Panc1 (cell line): ENCODE measurements at regions not wholly inside any gene's neighbourhood (a gene's known extent, or its start where the extent isn't known, plus 50 kb on each side); places are given as distances from the start of the nearest gene placed in this dataset.

Experiments
- ATAC-seq: fragments of 200-7000 bp; cut with Tn5 transposase; 2 replicates; pipeline ENCODE4 v1.9.1; 2020; ENCODE audit warnings: mild to moderate bottlenecking, moderate library complexity
- BruUV-seq: library from RNA; stranded (reverse); fragments of 400-500 nt; replicated peaks from 2 replicates; lab custom pipeline; 2021; lab: Mats Ljungman, UMichigan
- CTCF ChIA-PET: fragments of 300-600 bp; sonication (Branson Sonifier 250); formaldehyde crosslinking; loops from one replicate; lab custom pipeline; 2022; ENCODE audit warnings: antibody characterized with exemption; lab: Charles Lee
- POLR2A ChIA-PET: fragments of 300-600 bp; sonication (Branson Sonifier 250); formaldehyde crosslinking; loops from one replicate; lab custom pipeline; 2022; ENCODE audit warnings: antibody characterized with exemption; lab: Charles Lee
- DNase-seq: peaks from one replicate; pipeline ENCODE4 v3.0.0-alpha.2; 2010; ENCODE audit warnings: low read depth, low spot score
- H3K27ac ChIP-seq: 2 replicates; pipeline ENCODE4 v1.5.1; 2011; ENCODE audit warnings: mild to moderate bottlenecking, low read length, inconsistent platforms
- H3K27me3 ChIP-seq: fragments of 200-500 bp; sonication (Bioruptor generic); 2 replicates; pipeline ENCODE4 v1.6.0; 2014; ENCODE audit warnings: low read length, inconsistent platforms; ENCODE audit not compliant: control insufficient read depth, insufficient read depth
- H3K36me3 ChIP-seq: fragments of 200-500 bp; sonication (Bioruptor generic); 2 replicates; pipeline ENCODE4 v1.5.1; 2014; ENCODE audit warnings: inconsistent platforms, mild to moderate bottlenecking, low read length, moderate library complexity; ENCODE audit not compliant: control insufficient read depth, insufficient read depth
- H3K4me1 ChIP-seq: 2 replicates; pipeline ENCODE4 v1.5.1; 2011; ENCODE audit warnings: inconsistent platforms, mild to moderate bottlenecking, low read length, moderate library complexity; ENCODE audit not compliant: control insufficient read depth, insufficient read depth
- H3K4me3 ChIP-seq, 2 experiments: 2 replicates each; pipeline ENCODE4 v1.5.1; 2011 to 2012; ENCODE audit warnings: low read depth in 2 of 2, low read length in 2 of 2, mild to moderate bottlenecking in 2 of 2, inconsistent platforms in 1 of 2, moderate library complexity in 1 of 2
- H3K9me3 ChIP-seq: fragments of 200-500 bp; sonication (Bioruptor generic); 2 replicates; pipeline ENCODE4 v1.5.1; 2014; ENCODE audit warnings: low read depth, mild to moderate bottlenecking, inconsistent platforms, low read length, moderate library complexity; ENCODE audit not compliant: control insufficient read depth, insufficient read depth
- POLR2AphosphoS5 ChIP-seq: IDR thresholded peaks from 2 replicates; pipeline ENCODE4 v1.6.1; 2012; ENCODE audit warnings: mild to moderate bottlenecking, low read depth, low read length, moderate library complexity
- SIN3A ChIP-seq: IDR thresholded peaks from 2 replicates; pipeline ENCODE4 v1.6.1; 2012; ENCODE audit warnings: low read depth, mild to moderate bottlenecking, low read length, moderate library complexity, borderline replicate concordance; ENCODE audit not compliant: insufficient read depth
- TCF7L2 ChIP-seq: IDR thresholded peaks from 2 replicates; pipeline ENCODE4 v1.6.1; 2011; ENCODE audit warnings: mild to moderate bottlenecking, low read depth, low read length, inconsistent platforms
- in situ Hi-C: cut with HindIII; loops from 2 replicates; pipeline ENCODE4 v1.10.0; 2016; ENCODE audit warnings: low sequenced_read_pairs, low pct_unique_long_range_greater_than_20kb
- intact Hi-C: fragments of 100-400 bp; cut with micrococcal nuclease; formaldehyde crosslinking; loops from one replicate; pipeline ENCODE4 v1.10.0; 2022; ENCODE audit not compliant: unreplicated experiment
- TF ChIP-seq, protein P1 (sequence below): fragments of 450-650 bp; IDR thresholded peaks from 2 replicates; pipeline ENCODE4 v1.5.1; 2017; ENCODE audit warnings: mild to moderate bottlenecking
- TF ChIP-seq, protein P2 (sequence below), 2 experiments: IDR thresholded peaks; 2 replicates each; pipeline ENCODE4 v1.6.1; 2011 to 2012; ENCODE audit warnings: low read depth in 2 of 2, control low read depth in 1 of 2, low read length in 1 of 2, mild to moderate bottlenecking in 1 of 2, moderate library complexity in 1 of 2; ENCODE audit not compliant: insufficient read depth in 1 of 2

DNA sequence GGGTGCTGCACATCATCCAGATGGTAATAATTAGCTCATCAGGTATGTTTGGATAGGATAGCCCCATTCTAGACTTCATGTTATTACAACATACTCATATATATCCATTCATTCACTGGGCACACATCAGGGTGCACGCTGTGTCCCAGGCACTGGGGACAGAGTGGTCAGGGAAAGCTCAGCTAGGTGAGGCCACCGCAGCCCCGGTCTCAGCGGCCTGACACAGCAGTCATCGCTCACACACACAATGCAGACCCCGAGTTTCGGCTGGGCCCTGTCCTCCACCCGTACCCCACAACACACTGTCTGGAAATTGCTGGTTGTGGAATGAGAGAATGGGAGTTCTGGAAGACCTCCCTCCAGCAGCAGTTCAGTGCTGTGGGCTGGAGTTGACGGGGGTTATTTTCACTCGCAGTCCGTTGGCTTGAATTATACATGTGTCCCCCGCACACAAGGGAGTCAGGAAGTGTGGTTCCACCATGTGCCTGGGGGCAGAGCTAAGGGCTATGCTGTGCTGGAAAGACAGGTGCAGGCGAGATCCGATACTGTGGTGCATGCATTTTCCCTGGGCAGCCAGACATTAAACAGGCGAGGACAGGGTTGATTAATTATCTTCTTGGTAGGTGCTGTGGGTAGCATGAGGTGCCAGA, 257.6 kb downstream of the TEX29 start:
- intact Hi-C loops = no loop called here
- no peak for DNase-seq
- in situ Hi-C loops = no loop called here
- no TSS peak for BruUV-seq
- ATAC-seq = no peak
- Histone ChIP-seq H3K27me3 (no peaks in the 10 kb centered on the region), H3K9me3 (no peaks in the 10 kb centered on the region; the same call in 1 of the 2 replicates), H3K36me3 (no peaks in the 10 kb centered on the region), H3K4me1 (no peaks in the 10 kb centered on the region), H3K4me3 (no peak overlapping the region), H3K27ac (no peak overlapping the region)
- ChIA-PET CTCF (no interaction called here), POLR2A (no interaction called here)
- TF ChIP-seq POLR2AphosphoS5 (no peak), TCF7L2 (no peak), SIN3A (no peak)
- TF ChIP-seq, protein P1, sequence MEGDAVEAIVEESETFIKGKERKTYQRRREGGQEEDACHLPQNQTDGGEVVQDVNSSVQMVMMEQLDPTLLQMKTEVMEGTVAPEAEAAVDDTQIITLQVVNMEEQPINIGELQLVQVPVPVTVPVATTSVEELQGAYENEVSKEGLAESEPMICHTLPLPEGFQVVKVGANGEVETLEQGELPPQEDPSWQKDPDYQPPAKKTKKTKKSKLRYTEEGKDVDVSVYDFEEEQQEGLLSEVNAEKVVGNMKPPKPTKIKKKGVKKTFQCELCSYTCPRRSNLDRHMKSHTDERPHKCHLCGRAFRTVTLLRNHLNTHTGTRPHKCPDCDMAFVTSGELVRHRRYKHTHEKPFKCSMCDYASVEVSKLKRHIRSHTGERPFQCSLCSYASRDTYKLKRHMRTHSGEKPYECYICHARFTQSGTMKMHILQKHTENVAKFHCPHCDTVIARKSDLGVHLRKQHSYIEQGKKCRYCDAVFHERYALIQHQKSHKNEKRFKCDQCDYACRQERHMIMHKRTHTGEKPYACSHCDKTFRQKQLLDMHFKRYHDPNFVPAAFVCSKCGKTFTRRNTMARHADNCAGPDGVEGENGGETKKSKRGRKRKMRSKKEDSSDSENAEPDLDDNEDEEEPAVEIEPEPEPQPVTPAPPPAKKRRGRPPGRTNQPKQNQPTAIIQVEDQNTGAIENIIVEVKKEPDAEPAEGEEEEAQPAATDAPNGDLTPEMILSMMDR = no peak
- TF ChIP-seq, protein P2, sequence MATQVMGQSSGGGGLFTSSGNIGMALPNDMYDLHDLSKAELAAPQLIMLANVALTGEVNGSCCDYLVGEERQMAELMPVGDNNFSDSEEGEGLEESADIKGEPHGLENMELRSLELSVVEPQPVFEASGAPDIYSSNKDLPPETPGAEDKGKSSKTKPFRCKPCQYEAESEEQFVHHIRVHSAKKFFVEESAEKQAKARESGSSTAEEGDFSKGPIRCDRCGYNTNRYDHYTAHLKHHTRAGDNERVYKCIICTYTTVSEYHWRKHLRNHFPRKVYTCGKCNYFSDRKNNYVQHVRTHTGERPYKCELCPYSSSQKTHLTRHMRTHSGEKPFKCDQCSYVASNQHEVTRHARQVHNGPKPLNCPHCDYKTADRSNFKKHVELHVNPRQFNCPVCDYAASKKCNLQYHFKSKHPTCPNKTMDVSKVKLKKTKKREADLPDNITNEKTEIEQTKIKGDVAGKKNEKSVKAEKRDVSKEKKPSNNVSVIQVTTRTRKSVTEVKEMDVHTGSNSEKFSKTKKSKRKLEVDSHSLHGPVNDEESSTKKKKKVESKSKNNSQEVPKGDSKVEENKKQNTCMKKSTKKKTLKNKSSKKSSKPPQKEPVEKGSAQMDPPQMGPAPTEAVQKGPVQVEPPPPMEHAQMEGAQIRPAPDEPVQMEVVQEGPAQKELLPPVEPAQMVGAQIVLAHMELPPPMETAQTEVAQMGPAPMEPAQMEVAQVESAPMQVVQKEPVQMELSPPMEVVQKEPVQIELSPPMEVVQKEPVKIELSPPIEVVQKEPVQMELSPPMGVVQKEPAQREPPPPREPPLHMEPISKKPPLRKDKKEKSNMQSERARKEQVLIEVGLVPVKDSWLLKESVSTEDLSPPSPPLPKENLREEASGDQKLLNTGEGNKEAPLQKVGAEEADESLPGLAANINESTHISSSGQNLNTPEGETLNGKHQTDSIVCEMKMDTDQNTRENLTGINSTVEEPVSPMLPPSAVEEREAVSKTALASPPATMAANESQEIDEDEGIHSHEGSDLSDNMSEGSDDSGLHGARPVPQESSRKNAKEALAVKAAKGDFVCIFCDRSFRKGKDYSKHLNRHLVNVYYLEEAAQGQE (IDR thresholded peaks at IDR 0.05; ENCODE audit: insufficient read depth in 1 of 2, low read depth in 2 of 2, low read length in 1 of 2) = no peak

DNA sequence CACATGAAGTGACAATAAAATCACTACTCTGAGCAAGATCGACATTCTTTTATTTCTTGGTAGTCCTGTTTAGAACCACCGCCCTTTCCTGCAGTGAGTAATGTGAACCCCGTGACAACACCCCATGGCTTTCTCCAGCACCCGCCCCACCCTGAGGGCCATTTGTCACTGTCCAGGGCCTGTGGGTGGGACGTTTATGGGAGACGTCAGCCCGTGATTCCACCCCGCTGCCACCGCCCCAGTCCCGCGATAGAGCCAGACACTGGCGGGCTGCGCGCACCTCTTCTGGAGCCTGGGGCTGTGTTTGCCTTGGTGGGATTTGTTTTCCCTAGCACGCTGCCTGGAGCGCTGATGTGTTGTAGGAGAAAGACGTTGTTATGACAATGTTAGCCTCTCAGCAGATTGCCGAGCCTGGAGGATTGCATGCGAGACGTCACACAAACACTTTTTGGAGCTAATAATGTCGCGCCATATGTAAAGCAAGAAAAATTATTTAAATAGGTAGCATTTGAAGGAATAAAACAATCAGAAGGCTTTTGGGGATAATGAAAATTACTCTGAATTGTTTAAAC, 263.7 kb downstream of the TEX29 start:
- in situ Hi-C loops (no loop called here), intact Hi-C loops (no loop called here)
- BruUV-seq = no TSS peak
- ChIA-PET CTCF (no interaction called here), POLR2A (no interaction called here)
- Histone ChIP-seq H3K27ac (no peak overlapping the region), H3K4me1 (no peaks in the 10 kb centered on the region), H3K36me3 (no peaks in the 10 kb centered on the region), H3K9me3 (no peaks in the 10 kb centered on the region), H3K27me3 (no peaks in the 10 kb centered on the region), H3K4me3 (no peak overlapping the region)
- DNase-seq = no peak
- ATAC-seq = no peak
- TF ChIP-seq, protein P1 = no peak
- TF ChIP-seq POLR2AphosphoS5 (no peak), TCF7L2 (no peak), SIN3A (no peak)
- TF ChIP-seq, protein P2 (IDR thresholded peaks at IDR 0.05; ENCODE audit: insufficient read depth in 1 of 2, low read depth in 2 of 2, low read length in 1 of 2) = no peak
